HUES6 (cell line): ENCODE measurements at regions not wholly inside any gene's neighbourhood (a gene's known extent, or its start where the extent isn't known, plus 50 kb on each side); places are given as distances from the start of the nearest gene placed in this dataset.
"Not testable (repeated sequence)": the region's sequence is repeated elsewhere in the genome, so short reads cannot be mapped to it uniquely, and the experiment has no call there.

ENCODE experiments used
- H3K27ac ChIP-seq: 2 replicates; pipeline ENCODE4 v1.7.0; 2013; ENCODE audit warnings: low read depth, mild to moderate bottlenecking, low read length, inconsistent platforms
- H3K27me3 ChIP-seq: 2 replicates; pipeline ENCODE4 v1.6.1; 2013; ENCODE audit warnings: low read length; ENCODE audit not compliant: control insufficient read depth, insufficient read depth
- H3K36me3 ChIP-seq: 2 replicates; pipeline ENCODE4 v1.6.1; 2013; ENCODE audit warnings: low read length; ENCODE audit not compliant: control insufficient read depth, insufficient read depth
- H3K4me1 ChIP-seq: 2 replicates; pipeline ENCODE4 v1.6.1; 2013; ENCODE audit warnings: low read length; ENCODE audit not compliant: control insufficient read depth, insufficient read depth
- H3K4me3 ChIP-seq: 2 replicates; pipeline ENCODE4 v1.5.1; 2013; ENCODE audit warnings: low read depth, low read length
- H3K9ac ChIP-seq: one replicate; pipeline ENCODE4 v1.6.1; 2013; ENCODE audit warnings: mild to moderate bottlenecking, low read length
- H3K9me3 ChIP-seq: 2 replicates; pipeline ENCODE4 v1.6.1; 2013; ENCODE audit warnings: low read depth, low read length; ENCODE audit not compliant: control insufficient read depth, insufficient read depth

GRCh38 chr6:3921663-3922062, 72.5 kb downstream of the FAM50B start:
- H3K4me1 ChIP-seq = no peaks in the 10 kb centered on the region
- H3K27ac ChIP-seq = no peak overlapping the region
- H3K9ac ChIP-seq = no peak overlapping the region
- no peaks in the 10 kb centered on the region for H3K27me3 ChIP-seq
- H3K9me3 ChIP-seq = peaks cover 14% of the 10 kb centered on the region; the same call in 1 of the 2 replicates
- H3K4me3 ChIP-seq = no peak overlapping the region
- no peaks in the 10 kb centered on the region for H3K36me3 ChIP-seq

GRCh38 chr6:3922619-3923018, 73.4 kb downstream of the FAM50B start:
- H3K27ac ChIP-seq, H3K9ac ChIP-seq, H3K36me3 ChIP-seq, H3K4me3 ChIP-seq, H3K4me1 ChIP-seq, H3K9me3 ChIP-seq, H3K27me3 ChIP-seq: not testable (repeated sequence)

- H3K27ac ChIP-seq, H3K27me3 ChIP-seq, H3K36me3 ChIP-seq, H3K9ac ChIP-seq, H3K9me3 ChIP-seq, H3K4me1 ChIP-seq, H3K4me3 ChIP-seq: not testable (repeated sequence)
These were observed 76.3 kb downstream of the FAM50B start for GRCh38 chr6:3925223-3926149.

DNA sequence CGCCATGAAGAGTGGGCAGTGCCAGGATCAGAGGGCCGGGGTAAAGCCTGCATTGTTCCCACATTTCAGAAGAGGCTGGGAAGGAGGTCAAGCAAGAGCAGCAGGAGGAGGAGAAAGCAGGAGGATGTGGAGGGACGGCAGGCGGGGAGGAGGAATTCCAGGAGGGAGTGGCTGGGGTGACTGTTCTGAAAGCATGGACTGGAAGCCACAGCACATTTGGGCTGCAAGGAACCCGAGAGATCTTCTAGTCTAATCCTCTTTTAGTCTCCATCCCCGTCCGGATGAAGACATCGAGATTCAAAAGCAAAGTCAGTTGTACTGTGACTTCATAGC, 76.9 kb downstream of the FAM50B start:
- no peak overlapping the region for H3K9ac ChIP-seq
- H3K27me3 ChIP-seq = no peaks in the 10 kb centered on the region
- no peak overlapping the region for H3K27ac ChIP-seq
- no peaks in the 10 kb centered on the region for H3K9me3 ChIP-seq
- H3K4me1 ChIP-seq = no peaks in the 10 kb centered on the region
- H3K36me3 ChIP-seq = no peaks in the 10 kb centered on the region
- H3K4me3 ChIP-seq = no peak overlapping the region

GRCh38 chr6:3928111-3928510, 78.9 kb downstream of the FAM50B start:
- H3K36me3 ChIP-seq = no peaks in the 10 kb centered on the region
- no peak overlapping the region for H3K9ac ChIP-seq
- H3K4me1 ChIP-seq = no peaks in the 10 kb centered on the region
- no peak overlapping the region for H3K4me3 ChIP-seq
- no peaks in the 10 kb centered on the region for H3K27me3 ChIP-seq
- no peaks in the 10 kb centered on the region for H3K9me3 ChIP-seq
- no peak overlapping the region for H3K27ac ChIP-seq

DNA sequence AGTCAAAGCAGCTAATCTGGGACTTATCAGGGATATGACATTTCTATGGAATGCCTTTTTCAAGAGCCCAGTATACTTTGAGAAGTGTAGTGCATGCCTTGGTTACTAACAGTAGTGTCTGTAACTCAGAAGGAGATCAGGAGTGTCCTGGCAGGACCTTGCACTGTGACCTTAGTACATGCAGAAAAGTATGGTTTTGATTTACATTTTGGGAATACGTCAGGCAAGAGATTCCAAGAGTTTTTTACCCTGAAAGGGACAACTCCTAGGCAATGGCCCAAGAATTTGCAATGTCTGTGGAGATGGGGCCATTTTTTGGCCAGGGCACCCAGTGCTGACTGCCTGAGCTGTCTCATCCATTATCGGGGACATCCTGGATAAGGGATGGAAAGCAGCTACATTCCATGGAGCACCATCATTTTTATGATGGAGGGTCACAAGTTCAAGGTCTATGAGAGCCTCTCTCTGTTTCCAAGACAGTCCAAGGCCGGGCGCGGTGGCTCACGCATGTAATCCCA, 80.2 kb downstream of the FAM50B start:
- Histone ChIP-seq H3K4me3 (no peak overlapping the region), H3K9me3 (no peaks in the 10 kb centered on the region), H3K4me1 (no peaks in the 10 kb centered on the region), H3K36me3 (no peaks in the 10 kb centered on the region), H3K9ac (no peak overlapping the region), H3K27ac (no peak overlapping the region), H3K27me3 (no peaks in the 10 kb centered on the region)

DNA sequence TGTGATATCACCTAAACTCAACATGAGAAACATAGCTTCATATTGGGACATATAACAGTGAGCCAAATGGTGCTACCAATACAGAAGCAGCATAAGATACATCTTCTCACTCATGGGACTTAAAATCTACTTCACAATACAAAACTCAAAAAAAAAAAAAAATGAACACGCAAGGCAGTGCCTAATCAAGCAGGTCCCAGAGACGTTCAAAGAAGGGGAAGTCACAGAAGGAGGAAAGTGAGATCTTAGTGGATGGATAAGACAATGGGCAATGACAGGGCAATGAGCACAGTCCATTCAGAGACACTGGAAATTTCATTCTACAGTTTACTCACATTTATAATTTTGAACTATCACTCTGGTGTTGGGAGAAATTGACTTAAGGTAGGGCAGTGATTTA, 88.3 kb downstream of the FAM50B start:
- Histone ChIP-seq H3K4me1 (no peaks in the 10 kb centered on the region), H3K27me3 (no peaks in the 10 kb centered on the region), H3K36me3 (no peaks in the 10 kb centered on the region), H3K27ac (no peak overlapping the region), H3K9ac (no peak overlapping the region), H3K4me3 (no peak overlapping the region), H3K9me3 (no peaks in the 10 kb centered on the region)

GRCh38 chr6:3938715-3939367, 89.7 kb downstream of the FAM50B start:
- Histone ChIP-seq H3K4me1 (no peaks in the 10 kb centered on the region), H3K27me3 (no peaks in the 10 kb centered on the region), H3K9me3 (no peaks in the 10 kb centered on the region), H3K27ac (no peak overlapping the region), H3K4me3 (no peak overlapping the region), H3K9ac (no peak overlapping the region), H3K36me3 (no peaks in the 10 kb centered on the region)

DNA sequence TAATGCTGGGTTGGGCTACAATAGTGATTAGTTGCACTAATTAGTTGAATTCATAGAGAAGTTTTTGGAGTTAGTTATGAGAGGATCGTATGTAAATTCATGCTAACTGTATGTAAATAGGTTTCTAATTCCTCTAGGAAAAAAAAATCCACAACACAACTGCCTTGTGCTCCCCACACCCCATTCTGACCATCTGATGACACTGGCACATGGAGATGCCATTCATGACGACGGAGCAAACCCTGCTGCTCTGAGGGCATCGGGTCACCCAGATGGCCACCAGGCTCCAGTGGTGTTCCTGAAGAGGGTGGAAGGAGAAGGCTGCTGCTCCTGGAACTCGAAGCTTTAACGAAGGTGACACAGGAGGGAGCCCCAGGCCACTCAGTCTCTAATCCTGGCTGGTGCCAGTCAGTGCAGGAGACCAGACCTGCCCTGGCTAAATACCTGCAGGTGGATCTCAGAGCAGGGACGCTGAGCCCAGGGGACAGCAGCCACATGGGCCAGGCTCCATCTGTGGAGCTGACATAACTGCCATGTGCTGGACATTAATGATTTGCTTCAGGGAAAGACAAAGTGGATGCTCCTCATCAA, 90.3 kb downstream of the FAM50B start:
- no peaks in the 10 kb centered on the region for H3K27me3 ChIP-seq
- no peak overlapping the region for H3K27ac ChIP-seq
- no peaks in the 10 kb centered on the region for H3K36me3 ChIP-seq
- no peaks in the 10 kb centered on the region for H3K4me1 ChIP-seq
- no peak overlapping the region for H3K9ac ChIP-seq
- no peaks in the 10 kb centered on the region for H3K9me3 ChIP-seq
- H3K4me3 ChIP-seq = no peak overlapping the region

GRCh38 chr6:3939964-3940363, 90.8 kb downstream of the FAM50B start:
- H3K4me1 ChIP-seq = no peaks in the 10 kb centered on the region
- no peak overlapping the region for H3K9ac ChIP-seq
- no peaks in the 10 kb centered on the region for H3K27me3 ChIP-seq
- no peaks in the 10 kb centered on the region for H3K9me3 ChIP-seq
- H3K36me3 ChIP-seq = no peaks in the 10 kb centered on the region
- no peak overlapping the region for H3K27ac ChIP-seq
- no peak overlapping the region for H3K4me3 ChIP-seq

GRCh38 chr6:3940703-3941102, 91.5 kb downstream of the FAM50B start:
- no peaks in the 10 kb centered on the region for H3K9me3 ChIP-seq
- no peak overlapping the region for H3K4me3 ChIP-seq
- H3K9ac ChIP-seq = no peak overlapping the region
- no peaks in the 10 kb centered on the region for H3K36me3 ChIP-seq
- no peak overlapping the region for H3K27ac ChIP-seq
- H3K27me3 ChIP-seq = no peaks in the 10 kb centered on the region
- no peaks in the 10 kb centered on the region for H3K4me1 ChIP-seq
